ENCODE measurements at regions not wholly inside any gene's neighbourhood (a gene's known extent, or its start where the extent isn't known, plus 50 kb on each side); places are given as distances from the start of the nearest gene placed in this dataset.

DNA sequence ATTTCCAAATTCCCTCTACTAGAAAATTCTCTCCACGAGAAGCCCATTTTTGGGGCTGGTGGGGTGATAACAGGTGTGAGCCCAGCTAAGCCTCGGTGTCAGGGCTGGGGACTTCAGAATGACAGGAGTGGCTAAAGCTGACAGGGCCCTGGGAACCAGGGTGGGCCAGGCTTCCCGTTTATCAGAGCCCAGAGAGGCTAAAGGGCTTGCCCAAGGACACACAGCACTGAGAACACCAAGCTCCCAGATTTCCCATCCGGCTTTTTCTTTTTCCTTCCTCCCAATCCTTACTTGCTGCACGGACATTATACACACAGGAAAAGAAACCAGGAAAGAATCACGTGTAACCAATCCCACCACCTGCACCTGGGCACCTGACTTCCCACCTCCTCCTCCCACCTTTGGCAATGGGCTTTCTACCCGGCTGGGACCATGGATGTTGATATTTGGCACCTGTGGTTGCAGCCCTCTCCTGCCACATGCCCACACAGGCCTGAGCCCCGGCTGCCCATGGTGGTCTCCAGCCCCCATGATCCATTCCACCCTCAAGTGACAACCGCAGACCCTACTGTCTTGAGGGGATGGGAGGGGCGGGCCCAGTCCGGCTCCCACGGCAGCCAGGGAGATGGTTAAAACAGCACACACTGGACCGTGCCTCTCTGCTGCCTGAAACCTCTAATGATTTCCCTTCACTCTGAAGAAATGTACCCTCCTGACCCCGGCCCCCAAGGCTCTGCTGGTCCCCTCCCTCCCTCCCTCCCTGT is 78.9 kb downstream of the ENGASE start:
- TF ChIP-seq, protein P1, sequence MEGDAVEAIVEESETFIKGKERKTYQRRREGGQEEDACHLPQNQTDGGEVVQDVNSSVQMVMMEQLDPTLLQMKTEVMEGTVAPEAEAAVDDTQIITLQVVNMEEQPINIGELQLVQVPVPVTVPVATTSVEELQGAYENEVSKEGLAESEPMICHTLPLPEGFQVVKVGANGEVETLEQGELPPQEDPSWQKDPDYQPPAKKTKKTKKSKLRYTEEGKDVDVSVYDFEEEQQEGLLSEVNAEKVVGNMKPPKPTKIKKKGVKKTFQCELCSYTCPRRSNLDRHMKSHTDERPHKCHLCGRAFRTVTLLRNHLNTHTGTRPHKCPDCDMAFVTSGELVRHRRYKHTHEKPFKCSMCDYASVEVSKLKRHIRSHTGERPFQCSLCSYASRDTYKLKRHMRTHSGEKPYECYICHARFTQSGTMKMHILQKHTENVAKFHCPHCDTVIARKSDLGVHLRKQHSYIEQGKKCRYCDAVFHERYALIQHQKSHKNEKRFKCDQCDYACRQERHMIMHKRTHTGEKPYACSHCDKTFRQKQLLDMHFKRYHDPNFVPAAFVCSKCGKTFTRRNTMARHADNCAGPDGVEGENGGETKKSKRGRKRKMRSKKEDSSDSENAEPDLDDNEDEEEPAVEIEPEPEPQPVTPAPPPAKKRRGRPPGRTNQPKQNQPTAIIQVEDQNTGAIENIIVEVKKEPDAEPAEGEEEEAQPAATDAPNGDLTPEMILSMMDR (IDR thresholded peaks at IDR 0.05; ENCODE audit: borderline replicate concordance, extremely low read depth, low read length, poor library complexity, severe bottlenecking), result no peak
- no peak for TF ChIP-seq EZH2 (IDR thresholded peaks at IDR 0.05; ENCODE audit: borderline replicate concordance, low read depth, low read length, severe bottlenecking)

Measured in DND-41 (cell line).